Endothelial cell of umbilical vein (primary cell): ENCODE measurements at regions not wholly inside any gene's neighbourhood (a gene's known extent, or its start where the extent isn't known, plus 50 kb on each side); places are given as distances from the start of the nearest gene placed in this dataset.

ENCODE experiments used
- BruUV-seq: library from RNA; stranded (reverse); fragments of 400-500 nt; replicated peaks from 2 replicates; lab custom pipeline; 2021; lab: Mats Ljungman, UMichigan
- CTCF ChIA-PET: fragments of 300-600, 350-600 bp; sonication (Branson Sonifier 250); formaldehyde crosslinking; loops from one replicate; lab custom pipeline; 2021; ENCODE audit warnings: antibody characterized with exemption, inconsistent platforms; lab: Charles Lee
- POLR2A ChIA-PET: fragments of 300-600, 350-600 bp; sonication (Branson Sonifier 250); formaldehyde crosslinking; loops from one replicate; lab custom pipeline; 2021; ENCODE audit warnings: antibody characterized with exemption, inconsistent platforms; lab: Charles Lee
- DNase-seq: peaks from one replicate; pipeline ENCODE4 v3.0.0-alpha.2; 2011; ENCODE audit warnings: low read depth, low spot score
- FAIRE-seq: peaks from 2 replicates; lab custom pipeline; 2011; peaks lifted over from hg19 to GRCh38; lab: Jason Lieb, UNC
- H2AFZ ChIP-seq: 2 replicates; pipeline ENCODE4 v1.6.0; 2012; ENCODE audit warnings: low read depth, low read length, control low read depth, inconsistent platforms
- H3K27ac ChIP-seq: 2 replicates; pipeline ENCODE4 v1.5.1; 2011; ENCODE audit warnings: low read depth, mild to moderate bottlenecking, control low read depth, low read length, moderate library complexity; ENCODE audit not compliant: insufficient read depth
- H3K27me3 ChIP-seq, 2 experiments: 2 replicates each; pipeline versions ENCODE4 v1.6.0 to v1.6.1; 2011; ENCODE audit warnings: low read length in 2 of 2, mixed read lengths in 1 of 2; ENCODE audit not compliant: control insufficient read depth in 2 of 2, insufficient read depth in 2 of 2
- H3K36me3 ChIP-seq, 2 experiments: 2 replicates in 1 of 2; 3 replicates in 1 of 2; pipeline ENCODE4 v1.5.1; 2011; ENCODE audit warnings: low read length in 2 of 2, mild to moderate bottlenecking in 1 of 2, moderate library complexity in 1 of 2; ENCODE audit not compliant: control insufficient read depth in 2 of 2, insufficient read depth in 2 of 2; ENCODE audit errors: extremely low read depth in 1 of 2
- H3K4me1 ChIP-seq: 3 replicates; pipeline ENCODE4 v1.5.1; 2011; ENCODE audit warnings: mild to moderate bottlenecking, low read length; ENCODE audit not compliant: control insufficient read depth, insufficient read depth; ENCODE audit errors: extremely low read depth
- H3K4me2 ChIP-seq: 2 replicates; pipeline ENCODE4 v1.6.1; 2011; ENCODE audit warnings: low read length, control low read depth, mixed read lengths; ENCODE audit not compliant: insufficient read depth
- H3K4me3 ChIP-seq, 3 experiments: fragments of 200-600 bp in 1 of 3; sonication (generic), shearing (Covaris generic) in 1 of 3; replicated peaks in 1 of 3; 2 replicates each; pipeline ENCODE4 v1.5.1; 2011 to 2016; ENCODE audit warnings: control low read depth in 3 of 3, low read length in 3 of 3, mild to moderate bottlenecking in 2 of 3, inconsistent platforms in 1 of 3, low read depth in 1 of 3, moderate library complexity in 1 of 3; ENCODE audit not compliant: insufficient read depth in 1 of 3
- H3K79me2 ChIP-seq: 2 replicates; pipeline ENCODE4 v1.6.0; 2012; ENCODE audit warnings: low read length, inconsistent platforms; ENCODE audit not compliant: control insufficient read depth, insufficient read depth
- H3K9ac ChIP-seq: replicated peaks from 2 replicates; pipeline ENCODE3; 2011; ENCODE audit warnings: low read length, control low read depth; ENCODE audit not compliant: insufficient read depth; ENCODE audit errors: extremely low read depth
- H3K9me1 ChIP-seq: replicated peaks from 3 replicates; pipeline ENCODE4 v1.6.0; 2011; ENCODE audit warnings: mild to moderate bottlenecking, low read length; ENCODE audit not compliant: control insufficient read depth, insufficient read depth; ENCODE audit errors: extremely low read depth
- H3K9me3 ChIP-seq: replicated peaks from 2 replicates; pipeline ENCODE4 v1.5.1; 2012; ENCODE audit warnings: low read length, inconsistent platforms; ENCODE audit not compliant: control insufficient read depth, insufficient read depth
- H4K20me1 ChIP-seq: replicated peaks from 2 replicates; pipeline ENCODE3; 2011; ENCODE audit warnings: mild to moderate bottlenecking, low read length; ENCODE audit not compliant: control insufficient read depth, insufficient read depth; ENCODE audit errors: extremely low read depth
- CTCF ChIP-seq, 2 donors: IDR thresholded peaks; 1 replicate in 1 of 2; 2 replicates in 1 of 2; pipeline ENCODE4 v1.5.1; 2011; ENCODE audit warnings: low read length in 2 of 2, mild to moderate bottlenecking in 2 of 2, moderate library complexity in 2 of 2, control low read depth in 1 of 2, inconsistent platforms in 1 of 2, low read depth in 1 of 2; ENCODE audit not compliant: insufficient read depth in 1 of 2; ENCODE audit errors: extremely low read depth in 1 of 2
- EZH2 ChIP-seq: IDR thresholded peaks from 2 replicates; pipeline ENCODE4 v1.6.1; 2012; ENCODE audit warnings: borderline replicate concordance, low read depth, mild to moderate bottlenecking, moderate library complexity, low read length, inconsistent platforms; ENCODE audit not compliant: severe bottlenecking
- FOS ChIP-seq: IDR thresholded peaks from 2 replicates; pipeline ENCODE4 v1.6.1; 2011; ENCODE audit warnings: mild to moderate bottlenecking, low read length, moderate library complexity, borderline replicate concordance; ENCODE audit not compliant: insufficient read depth
- GATA2 ChIP-seq: IDR thresholded peaks from 2 replicates; pipeline ENCODE4 v1.7.0; 2011; ENCODE audit warnings: low read depth, mild to moderate bottlenecking, moderate library complexity, mixed read lengths, low read length; ENCODE audit not compliant: insufficient read length, insufficient read depth
- JUN ChIP-seq: IDR thresholded peaks from 2 replicates; pipeline ENCODE4 v1.6.1; 2011; ENCODE audit warnings: borderline replicate concordance, low read depth; ENCODE audit not compliant: insufficient read length, insufficient read depth
- MAX ChIP-seq: IDR thresholded peaks from 2 replicates; pipeline ENCODE4 v1.6.1; 2011; ENCODE audit not compliant: insufficient read depth, insufficient read length
- MYC ChIP-seq: IDR thresholded peaks from one replicate; pipeline ENCODE4 v1.6.1; 2011; ENCODE audit warnings: mild to moderate bottlenecking, low read depth, low read length
- POLR2A ChIP-seq: IDR thresholded peaks from 2 replicates; pipeline ENCODE4 v1.6.1; 2012; ENCODE audit warnings: low read depth, mild to moderate bottlenecking, control low read depth, low read length
- POLR2AphosphoS5 ChIP-seq: IDR thresholded peaks from 2 replicates; pipeline ENCODE4 v1.6.1; 2012; ENCODE audit warnings: low read depth, mild to moderate bottlenecking, control low read depth, low read length, moderate library complexity; ENCODE audit not compliant: insufficient read depth
- dilution Hi-C: fragments of 300-500 bp; cut with MboI; formaldehyde crosslinking; loops from one replicate; pipeline ENCODE4 v1.15.0; 2019; ENCODE audit warnings: low sequenced_read_pairs; ENCODE audit not compliant: extremely low pct_ligation_motif_present
- intact Hi-C: fragments of 100-400 bp; cut with micrococcal nuclease; formaldehyde crosslinking; loops from one replicate; pipeline ENCODE4 v1.10.0; 2022

GRCh38 chr5:136892000-136892399, 526.7 kb upstream of the TRPC7 start:
- H3K4me3 ChIP-seq, result no peak overlapping the region
- no peak overlapping the region for H2AFZ ChIP-seq
- H3K9me1 ChIP-seq, result no peaks in the 10 kb centered on the region
- FAIRE-seq, result no peak
- H3K9ac ChIP-seq, result no peak overlapping the region
- no peaks in the 10 kb centered on the region for H3K79me2 ChIP-seq
- no peak overlapping the region for H3K27ac ChIP-seq
- dilution Hi-C loops, result no loop called here
- TF ChIP-seq EZH2 (no peak), MAX (no peak)
- peaks cover 11 to 37% of the 10 kb centered on the region in 2 experiments for H3K27me3 ChIP-seq
- CTCF ChIA-PET, result interaction anchor here (0.7 kb wide), 1 partner anchor 11 kb away, joined by 3 read pairs; no protein-coding TSS in a partner anchor
- H3K4me2 ChIP-seq, result no peak overlapping the region
- intact Hi-C loops, result no loop called here
- H3K9me3 ChIP-seq, result no peaks in the 10 kb centered on the region
- H3K36me3 ChIP-seq, result no peaks in the 10 kb centered on the region
- DNase-seq, result no peak
- H3K4me1 ChIP-seq, result no peaks in the 10 kb centered on the region
- BruUV-seq, result no TSS peak
- no peaks in the 10 kb centered on the region for H4K20me1 ChIP-seq
- POLR2A ChIA-PET, result no interaction called here

GRCh38 chr5:136891175-136891972, 526.0 kb upstream of the TRPC7 start:
- BruUV-seq, result no TSS peak
- FAIRE-seq, result no peak
- CTCF ChIA-PET, result interaction anchor here (0.7 kb wide), 1 partner anchor 12 kb away, joined by 3 read pairs; no protein-coding TSS in a partner anchor

More at GRCh38 chr5:136891175-136891972, 526.0 kb upstream of the TRPC7 start:
- H3K4me3 ChIP-seq, result no peak overlapping the region
- no peak overlapping the region for H3K27ac ChIP-seq
- H3K79me2 ChIP-seq, result no peaks in the 10 kb centered on the region
- no peak for DNase-seq
- H3K9me1 ChIP-seq, result no peaks in the 10 kb centered on the region
- H3K27me3 ChIP-seq, result peaks cover 16 to 42% of the 10 kb centered on the region in 2 experiments
- POLR2A ChIA-PET, result no interaction called here
- no peaks in the 10 kb centered on the region for H3K9me3 ChIP-seq
- H3K36me3 ChIP-seq, result no peaks in the 10 kb centered on the region
- H3K4me1 ChIP-seq, result no peaks in the 10 kb centered on the region
- H3K9ac ChIP-seq, result no peak overlapping the region
- no peak overlapping the region for H3K4me2 ChIP-seq
- TF ChIP-seq JUN (no peak), FOS (no peak), MYC (no peak), POLR2A (no peak), POLR2AphosphoS5 (no peak), EZH2 (no peak), CTCF (IDR thresholded peaks at IDR 0.05; ENCODE audit: extremely low read depth in 1 of 2, insufficient read depth in 1 of 2, low read depth in 1 of 2, low read length in 2 of 2) (no peak), GATA2 (no peak), MAX (no peak)
- no peak overlapping the region for H2AFZ ChIP-seq
- dilution Hi-C loops, result no loop called here
- intact Hi-C loops, result no loop called here
- no peaks in the 10 kb centered on the region for H4K20me1 ChIP-seq
